ENCODE measurements at regions not wholly inside any gene's neighbourhood (a gene's known extent, or its start where the extent isn't known, plus 50 kb on each side); places are given as distances from the start of the nearest gene placed in this dataset.
A peak's percentile ranks its signal among the peaks of the same experiment; 100 is the strongest.

GRCh38 chr1:101162736-101163735 lies 73.8 kb upstream of the S1PR1 start:
- DNase-seq (ENCODE audit: low read depth, low spot score), result peak; percentile 96

More at GRCh38 chr1:101162736-101163735, 73.8 kb upstream of the S1PR1 start:
- ChIA-PET POLR2A (interaction anchor here (0.9 to 2.3 kb wide), 2 partner anchors 73 to 75 kb away, joined by 3 to 8 read pairs; no protein-coding TSS in a partner anchor), CTCF (interaction anchor here (0.7 to 2.0 kb wide), 10 partner anchors 20 to 129 kb away, joined by 3 to 16 read pairs (median 3); partner anchors contain the start of gene S1PR1)
- H3K9me3 ChIP-seq (replicated peaks; ENCODE audit: control insufficient read depth, insufficient read depth, low read length), result no peaks in the 10 kb centered on the region
- H3K36me3 ChIP-seq (ENCODE audit: control insufficient read depth in 2 of 2, extremely low read depth in 1 of 2, insufficient read depth in 2 of 2, low read length in 2 of 2), result no peaks in the 10 kb centered on the region
- H3K4me2 ChIP-seq (ENCODE audit: insufficient read depth, low read length), result peak overlapping the region; percentile 81
- peaks cover 37% of the 10 kb centered on the region for H3K4me1 ChIP-seq (ENCODE audit: control insufficient read depth, extremely low read depth, insufficient read depth, low read length)
- TF ChIP-seq MYC (IDR thresholded peaks at IDR 0.05; ENCODE audit: low read depth, low read length), result no peak
- no peak for TF ChIP-seq POLR2A (IDR thresholded peaks at IDR 0.05; ENCODE audit: low read depth, low read length)
- peak; percentile 72 for TF ChIP-seq POLR2AphosphoS5 (IDR thresholded peaks at IDR 0.05; ENCODE audit: insufficient read depth, low read depth, low read length)
- peak; percentile 3 for TF ChIP-seq FOS (IDR thresholded peaks at IDR 0.05; ENCODE audit: borderline replicate concordance, insufficient read depth, low read length)
- no peak for TF ChIP-seq MAX (IDR thresholded peaks at IDR 0.05; ENCODE audit: insufficient read depth, insufficient read length)
- TF ChIP-seq EZH2 (IDR thresholded peaks at IDR 0.05; ENCODE audit: borderline replicate concordance, low read depth, low read length, severe bottlenecking), result no peak
- no peak for TF ChIP-seq CTCF (IDR thresholded peaks at IDR 0.05; ENCODE audit: extremely low read depth in 1 of 2, insufficient read depth in 1 of 2, low read depth in 1 of 2, low read length in 2 of 2)
- peak; percentile 17 for TF ChIP-seq GATA2 (IDR thresholded peaks at IDR 0.05; ENCODE audit: insufficient read depth, insufficient read length, low read depth, low read length)
- TF ChIP-seq JUN (IDR thresholded peaks at IDR 0.05; ENCODE audit: borderline replicate concordance, insufficient read depth, insufficient read length, low read depth), result peak; percentile 55
- H3K27me3 ChIP-seq (ENCODE audit: control insufficient read depth in 2 of 2, insufficient read depth in 2 of 2, low read length in 2 of 2), result no peaks in the 10 kb centered on the region
- intact Hi-C loops (cut with micrococcal nuclease), result loop anchor here (1.0 to 5.0 kb wide), 5 partner anchors 12 to 156 kb away; no protein-coding TSS in a partner anchor
- dilution Hi-C loops (cut with MboI; ENCODE audit: extremely low pct_ligation_motif_present, low sequenced_read_pairs), result no loop called here
- peak overlapping the region; percentile 9 for H2AFZ ChIP-seq (ENCODE audit: low read depth, low read length)
- peak overlapping the region in 1 of 3 experiments; percentile 35 for H3K4me3 ChIP-seq (replicated peaks in 1 of 3; ENCODE audit: insufficient read depth in 1 of 3, low read depth in 1 of 3, low read length in 3 of 3)
- H3K79me2 ChIP-seq (ENCODE audit: control insufficient read depth, insufficient read depth, low read length), result no peaks in the 10 kb centered on the region
- H3K27ac ChIP-seq (ENCODE audit: insufficient read depth, low read depth, low read length), result peak overlapping the region; percentile 98
- no peaks in the 10 kb centered on the region for H4K20me1 ChIP-seq (replicated peaks; ENCODE audit: control insufficient read depth, extremely low read depth, insufficient read depth, low read length)
- FAIRE-seq, result peak; percentile 46
- H3K9ac ChIP-seq (replicated peaks; ENCODE audit: extremely low read depth, insufficient read depth, low read length), result peak overlapping the region; percentile 80
- H3K9me1 ChIP-seq (replicated peaks; ENCODE audit: control insufficient read depth, extremely low read depth, insufficient read depth, low read length), result no peaks in the 10 kb centered on the region
- BruUV-seq (replicated peaks), result no TSS peak

All from endothelial cell of umbilical vein (primary cell).